Mesenchymal stem cell (in vitro differentiated cells and primary cell): ENCODE measurements at regions not wholly inside any gene's neighbourhood (a gene's known extent, or its start where the extent isn't known, plus 50 kb on each side); places are given as distances from the start of the nearest gene placed in this dataset.

Experiments used
- DNase-seq: peaks from one replicate; pipeline ENCODE4 v3.0.0-alpha.2; 2013
- H2AFZ ChIP-seq: one replicate; pipeline ENCODE4 v1.6.1; 2013; ENCODE audit warnings: low read depth, mild to moderate bottlenecking, control low read depth, inconsistent platforms, low read length, moderate library complexity
- H2AK5ac ChIP-seq: 2 replicates; pipeline ENCODE4 v1.6.1; 2013; ENCODE audit warnings: low read length, moderate library complexity, mild to moderate bottlenecking, inconsistent platforms; ENCODE audit not compliant: severe bottlenecking
- H2BK120ac ChIP-seq: one replicate; pipeline ENCODE4 v1.6.1; 2013; ENCODE audit warnings: low read depth, mild to moderate bottlenecking, inconsistent platforms, low read length, moderate library complexity
- H2BK12ac ChIP-seq, 2 experiments: one replicate each; pipeline ENCODE4 v1.6.1; 2013; ENCODE audit warnings: inconsistent platforms in 2 of 2, low read length in 2 of 2, mild to moderate bottlenecking in 2 of 2, moderate library complexity in 2 of 2, control low read depth in 1 of 2
- H2BK15ac ChIP-seq: one replicate; pipeline ENCODE4 v1.6.1; 2013; ENCODE audit warnings: mild to moderate bottlenecking, low read depth, inconsistent platforms; ENCODE audit not compliant: poor library complexity, severe bottlenecking
- H2BK5ac ChIP-seq: 2 replicates; pipeline ENCODE4 v1.6.1; 2013; ENCODE audit warnings: low read depth, mild to moderate bottlenecking, low read length, control low read depth, inconsistent platforms; ENCODE audit not compliant: poor library complexity, severe bottlenecking
- H3K14ac ChIP-seq, 2 experiments: one replicate each; pipeline ENCODE4 v1.6.1; 2013; ENCODE audit warnings: inconsistent platforms in 2 of 2, low read length in 2 of 2, control low read depth in 1 of 2, mild to moderate bottlenecking in 1 of 2, moderate library complexity in 1 of 2
- H3K18ac ChIP-seq, 2 experiments: one replicate each; pipeline ENCODE4 v1.6.1; 2013; ENCODE audit warnings: inconsistent platforms in 2 of 2, low read length in 2 of 2, control low read depth in 1 of 2, low read depth in 1 of 2, mild to moderate bottlenecking in 1 of 2
- H3K23ac ChIP-seq, 2 experiments: one replicate each; pipeline ENCODE4 v1.6.1; 2013; ENCODE audit warnings: inconsistent platforms in 2 of 2, low read length in 2 of 2, mild to moderate bottlenecking in 2 of 2, moderate library complexity in 2 of 2, control low read depth in 1 of 2
- H3K27ac ChIP-seq: 2 replicates; pipeline ENCODE4 v1.5.1; 2013; ENCODE audit warnings: mild to moderate bottlenecking, moderate library complexity, low read length, control low read depth, inconsistent platforms; ENCODE audit not compliant: poor library complexity, severe bottlenecking
- H3K27me3 ChIP-seq, 2 experiments: 2 replicates each; pipeline versions ENCODE4 v1.6.1 to v1.7.0; 2013; ENCODE audit warnings: low read length in 2 of 2, mild to moderate bottlenecking in 2 of 2, moderate library complexity in 2 of 2, control low read depth in 1 of 2, inconsistent platforms in 1 of 2; ENCODE audit not compliant: control insufficient read depth in 1 of 2, insufficient read depth in 1 of 2
- H3K36me3 ChIP-seq, 2 experiments: 2 replicates each; pipeline versions ENCODE4 v1.6.1 to v1.7.0; 2013; ENCODE audit warnings: low read length in 2 of 2, control low read depth in 1 of 2, inconsistent platforms in 1 of 2, low read depth in 1 of 2, mild to moderate bottlenecking in 1 of 2; ENCODE audit not compliant: insufficient read depth in 2 of 2, control insufficient read depth in 1 of 2
- H3K4ac ChIP-seq, 2 experiments: one replicate each; pipeline ENCODE4 v1.6.1; 2013; ENCODE audit warnings: inconsistent platforms in 2 of 2, low read length in 2 of 2, mild to moderate bottlenecking in 2 of 2, moderate library complexity in 2 of 2, control low read depth in 1 of 2, low read depth in 1 of 2
- H3K4me1 ChIP-seq: 2 replicates; pipeline ENCODE4 v1.6.1; 2013; ENCODE audit warnings: low read depth, low read length, control low read depth; ENCODE audit not compliant: control insufficient read depth, insufficient read depth
- H3K4me2 ChIP-seq: 2 replicates; pipeline ENCODE4 v1.6.1; 2013; ENCODE audit warnings: low read length, mild to moderate bottlenecking, inconsistent platforms; ENCODE audit not compliant: poor library complexity, severe bottlenecking
- H3K4me3 ChIP-seq, 2 experiments: 2 replicates each; pipeline versions ENCODE4 v1.5.1 to v1.7.0; 2013; ENCODE audit warnings: low read length in 2 of 2, mild to moderate bottlenecking in 2 of 2, control low read depth in 1 of 2, low read depth in 1 of 2; ENCODE audit not compliant: insufficient read depth in 1 of 2
- H3K79me1 ChIP-seq: replicated peaks from 2 replicates; pipeline ENCODE4 v1.6.1; 2013; ENCODE audit warnings: mild to moderate bottlenecking, control low read depth, low read length, inconsistent platforms; ENCODE audit not compliant: poor library complexity, severe bottlenecking
- H3K9ac ChIP-seq: 2 replicates; pipeline ENCODE4 v1.7.0; 2013; ENCODE audit warnings: mild to moderate bottlenecking, low read length, moderate library complexity
- H3K9me3 ChIP-seq: 2 replicates; pipeline ENCODE4 v1.7.0; 2013; ENCODE audit warnings: mild to moderate bottlenecking, low read length; ENCODE audit not compliant: control insufficient read depth
- H4K8ac ChIP-seq: one replicate; pipeline ENCODE4 v1.6.1; 2013; ENCODE audit warnings: inconsistent platforms, mild to moderate bottlenecking, low read length, moderate library complexity
- H4K91ac ChIP-seq: one replicate; pipeline ENCODE4 v1.6.1; 2013; ENCODE audit warnings: mild to moderate bottlenecking, low read length, inconsistent platforms
- WGBS: methylation state at CpG from one replicate; pipeline ENCODE4 v1.1.7; 2013; ENCODE audit warnings: mixed read lengths; 5-methylcytosine and 5-hydroxymethylcytosine counted together

GRCh38 chr4:62455871-62456270, 1255.7 kb downstream of the ADGRL3 start:
- Histone ChIP-seq H2AFZ (no peak overlapping the region), H3K4me3 (no peak overlapping the region), H3K23ac (no peak overlapping the region), H2AK5ac (no peak overlapping the region), H2BK5ac (no peak overlapping the region), H3K9ac (no peak overlapping the region), H3K14ac (no peak overlapping the region), H4K91ac (no peak overlapping the region), H3K79me1 (no peaks in the 10 kb centered on the region), H3K18ac (no peak overlapping the region), H2BK12ac (no peak overlapping the region), H3K27me3 (no peaks in the 10 kb centered on the region), H3K9me3 (no peaks in the 10 kb centered on the region), H3K36me3 (no peaks in the 10 kb centered on the region), H3K4me1 (no peaks in the 10 kb centered on the region), H3K27ac (no peak overlapping the region), H2BK120ac (no peak overlapping the region), H3K4me2 (no peak overlapping the region), H3K4ac (no peak overlapping the region), H4K8ac (no peak overlapping the region), H2BK15ac (no peak overlapping the region)
- peak; percentile 19 for DNase-seq

GRCh38 chr4:62454535-62454934, 1254.4 kb downstream of the ADGRL3 start:
- 100% methylated on average over 1 of the region's 1 CpG for WGBS
- no peak overlapping the region for H3K23ac ChIP-seq

GRCh38 chr4:62450740-62451139, 1250.6 kb downstream of the ADGRL3 start:
- H3K4ac ChIP-seq = no peak overlapping the region
- H2BK15ac ChIP-seq = no peak overlapping the region
- no peak overlapping the region for H3K14ac ChIP-seq
- DNase-seq = no peak
- no peak overlapping the region for H3K18ac ChIP-seq
- H3K9ac ChIP-seq = no peak overlapping the region
- no peaks in the 10 kb centered on the region for H3K27me3 ChIP-seq
- no peak overlapping the region for H2AFZ ChIP-seq
- H3K36me3 ChIP-seq = no peaks in the 10 kb centered on the region
- no peak overlapping the region for H3K27ac ChIP-seq
- peaks cover 7% of the 10 kb centered on the region for H3K9me3 ChIP-seq
- H3K4me1 ChIP-seq = no peaks in the 10 kb centered on the region
- no peak overlapping the region for H4K8ac ChIP-seq
- no peak overlapping the region for H4K91ac ChIP-seq
- H2AK5ac ChIP-seq = no peak overlapping the region
- no peak overlapping the region for H2BK12ac ChIP-seq
- no peak overlapping the region for H2BK120ac ChIP-seq
- H3K79me1 ChIP-seq = no peaks in the 10 kb centered on the region
- H3K23ac ChIP-seq = no peak overlapping the region
- H3K4me3 ChIP-seq = no peak overlapping the region
- H3K4me2 ChIP-seq = no peak overlapping the region
- H2BK5ac ChIP-seq = no peak overlapping the region

More at GRCh38 chr4:62454535-62454934, 1254.4 kb downstream of the ADGRL3 start:
- Histone ChIP-seq H3K4me1 (no peaks in the 10 kb centered on the region), H4K8ac (no peak overlapping the region), H3K27me3 (no peaks in the 10 kb centered on the region), H2AFZ (no peak overlapping the region), H2AK5ac (no peak overlapping the region), H3K18ac (no peak overlapping the region), H2BK15ac (no peak overlapping the region), H3K4me2 (no peak overlapping the region), H3K79me1 (no peaks in the 10 kb centered on the region), H3K4ac (no peak overlapping the region), H3K9me3 (no peaks in the 10 kb centered on the region), H4K91ac (no peak overlapping the region), H3K4me3 (no peak overlapping the region), H2BK12ac (no peak overlapping the region), H3K9ac (no peak overlapping the region), H2BK120ac (no peak overlapping the region), H3K14ac (no peak overlapping the region), H3K36me3 (no peaks in the 10 kb centered on the region), H3K27ac (no peak overlapping the region), H2BK5ac (no peak overlapping the region)
- DNase-seq = no peak

- Histone ChIP-seq H2BK120ac (no peak overlapping the region), H3K79me1 (no peaks in the 10 kb centered on the region), H2BK15ac (no peak overlapping the region), H3K4me1 (no peaks in the 10 kb centered on the region), H3K4ac (no peak overlapping the region), H2AK5ac (no peak overlapping the region), H2AFZ (no peak overlapping the region), H3K4me2 (no peak overlapping the region), H3K14ac (no peak overlapping the region), H3K9me3 (peaks cover 12% of the 10 kb centered on the region), H4K91ac (no peak overlapping the region), H3K23ac (no peak overlapping the region), H3K36me3 (no peaks in the 10 kb centered on the region), H3K27me3 (no peaks in the 10 kb centered on the region), H3K27ac (no peak overlapping the region), H4K8ac (no peak overlapping the region), H2BK12ac (no peak overlapping the region), H3K9ac (no peak overlapping the region), H3K18ac (no peak overlapping the region), H3K4me3 (no peak overlapping the region), H2BK5ac (no peak overlapping the region)
- no peak for DNase-seq
- 62% methylated on average over 1 of the region's 2 CpGs for WGBS
Measured at GRCh38 chr4:62449538-62449937, 1249.4 kb downstream of the ADGRL3 start.
